ENCODE measurements at regions not wholly inside any gene's neighbourhood (a gene's known extent, or its start where the extent isn't known, plus 50 kb on each side); places are given as distances from the start of the nearest gene placed in this dataset.

DNA sequence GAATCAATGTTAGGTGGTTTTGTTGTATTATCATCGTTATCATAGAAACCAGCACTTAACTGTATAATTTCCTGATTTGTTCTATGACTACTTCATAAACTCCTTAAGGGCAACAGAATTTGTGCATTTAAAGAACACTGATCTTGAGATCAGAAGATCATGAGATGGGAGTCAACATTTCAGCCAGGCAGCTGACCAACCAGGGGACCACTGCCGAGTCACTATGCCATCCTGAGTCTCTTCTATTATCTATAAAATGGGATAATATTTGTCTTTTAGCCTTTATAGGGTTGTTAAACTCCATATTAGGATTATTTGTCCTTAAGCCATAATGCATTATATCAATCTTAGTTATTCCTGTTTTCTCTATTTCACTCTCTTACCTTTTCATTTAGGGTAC is 261.7 kb downstream of the GPAM start:
- Mint-ChIP-seq H3K36me3 (no peaks in the 10 kb centered on the region), H3K9me3 (no peaks in the 10 kb centered on the region), H3K27ac (no peak overlapping the region)
- ATAC-seq: no peak
- no peak for DNase-seq (ENCODE audit: low spot score in 2 of 2)

DNA sequence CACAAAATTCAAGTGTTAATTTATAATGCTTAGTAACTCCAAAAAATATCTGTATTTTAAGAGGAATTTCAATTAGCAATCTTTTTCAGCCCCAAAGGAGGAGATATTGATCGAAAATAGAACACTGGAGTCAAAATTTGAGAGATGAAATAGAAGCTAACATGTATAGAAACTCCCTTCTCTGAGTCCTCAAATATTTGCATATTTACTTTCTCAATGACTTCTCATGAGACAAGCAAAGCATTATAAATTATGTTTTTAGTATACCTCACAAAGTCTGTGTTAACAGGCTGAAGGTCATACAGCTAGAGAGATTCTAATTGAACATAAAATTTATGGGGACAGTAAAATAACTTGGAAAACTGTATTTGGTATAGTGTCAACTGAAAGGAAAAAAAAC is 260.5 kb downstream of the GPAM start:
- Mint-ChIP-seq H3K9me3 (no peaks in the 10 kb centered on the region), H3K36me3 (no peaks in the 10 kb centered on the region), H3K27ac (no peak overlapping the region)
- DNase-seq (ENCODE audit: low spot score in 2 of 2): no peak
- ATAC-seq: no peak

DNA sequence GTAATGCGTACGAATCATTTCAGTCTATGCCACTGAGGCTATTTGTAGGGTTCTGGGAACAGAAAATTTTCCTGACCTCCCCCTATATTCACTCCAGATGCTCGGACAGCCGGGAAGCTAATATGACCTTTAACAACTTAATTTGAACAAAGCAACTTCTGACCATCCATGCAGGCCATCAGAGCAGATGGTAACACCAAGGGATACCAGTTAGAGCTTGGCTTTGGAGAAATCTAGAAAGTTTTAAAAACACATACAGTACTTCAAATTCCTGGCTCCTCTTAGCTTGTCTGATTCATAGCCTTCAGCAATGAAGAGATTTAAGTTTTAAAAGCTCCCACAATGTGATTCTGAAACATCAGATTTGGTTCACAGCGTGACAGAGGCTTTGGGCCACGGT is 257.3 kb downstream of the GPAM start:
- H3K27ac Mint-ChIP-seq: no peak overlapping the region
- no peak for DNase-seq (ENCODE audit: low spot score in 2 of 2)
- no peaks in the 10 kb centered on the region for H3K36me3 Mint-ChIP-seq
- no peak for ATAC-seq
- H3K9me3 Mint-ChIP-seq: peaks cover 0 to 1% of the 10 kb centered on the region in 2 donors

DNA sequence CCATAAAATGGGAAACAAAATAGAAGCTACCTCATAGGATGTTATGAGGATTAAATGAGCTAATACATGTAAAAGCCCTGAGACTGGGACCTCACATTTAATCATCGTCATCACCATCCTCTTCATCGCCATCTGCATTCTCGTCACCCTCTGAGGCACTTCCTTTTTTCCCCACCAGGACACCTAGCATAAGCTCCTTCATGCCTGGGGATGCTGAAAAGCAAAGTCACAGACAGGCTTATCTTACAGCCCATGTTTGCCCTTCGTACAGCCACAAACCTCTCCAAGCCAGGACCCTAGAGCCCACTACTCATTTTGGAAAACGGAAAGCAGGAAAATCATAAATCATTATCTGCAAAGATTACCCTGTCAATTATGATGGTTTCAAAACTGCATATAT is 249.6 kb downstream of the GPAM start:
- DNase-seq (ENCODE audit: low spot score in 2 of 2): no peak
- H3K27ac Mint-ChIP-seq: no peak overlapping the region
- H3K9me3 Mint-ChIP-seq: peaks cover 0 to 4% of the 10 kb centered on the region in 2 donors
- no peaks in the 10 kb centered on the region for H3K36me3 Mint-ChIP-seq
- ATAC-seq: no peak

DNA sequence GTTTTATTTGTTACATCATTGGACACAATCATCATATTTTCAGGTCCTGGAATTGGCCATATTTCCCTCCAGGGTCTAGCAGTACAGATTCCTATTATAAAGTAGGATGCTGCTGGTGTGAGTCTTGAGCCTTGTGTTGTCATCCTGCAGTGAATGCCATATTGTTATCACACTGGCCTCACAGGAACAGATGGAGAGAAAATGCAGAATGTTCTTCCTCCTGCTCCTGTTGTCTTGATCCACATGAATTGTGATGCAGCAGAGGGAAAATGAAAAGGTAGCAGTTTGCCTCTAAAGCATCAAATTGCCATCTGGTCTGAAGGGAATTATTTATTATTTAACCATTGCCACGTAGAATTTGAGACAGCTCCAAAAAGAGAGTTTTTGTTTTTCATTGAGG is 248.6 kb downstream of the GPAM start:
- Mint-ChIP-seq H3K27ac (no peak overlapping the region), H3K9me3 (peaks cover 0 to 4% of the 10 kb centered on the region in 2 donors), H3K36me3 (no peaks in the 10 kb centered on the region)
- ATAC-seq: no peak
- no peak for DNase-seq (ENCODE audit: low spot score in 2 of 2)

DNA sequence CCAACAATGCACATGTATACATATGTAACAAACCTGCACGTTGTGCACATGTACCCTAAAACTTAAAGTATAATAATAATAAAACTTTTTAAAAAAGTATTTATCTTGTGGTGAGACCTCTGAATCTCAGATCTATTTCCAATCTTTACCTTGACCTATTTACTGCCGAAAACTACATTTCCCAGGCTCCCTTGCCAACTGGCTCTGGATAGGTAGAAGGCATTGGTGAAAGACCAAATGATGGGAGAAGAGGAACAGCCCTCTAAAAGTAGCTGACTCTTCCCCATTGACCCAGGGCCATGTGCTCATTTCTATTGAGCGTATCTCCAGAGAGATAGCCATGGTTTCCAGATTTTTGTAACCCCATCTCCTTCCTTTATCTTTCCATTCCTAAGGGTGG is 247.4 kb downstream of the GPAM start:
- Mint-ChIP-seq H3K36me3 (no peaks in the 10 kb centered on the region), H3K9me3 (peaks cover 0 to 4% of the 10 kb centered on the region in 2 donors), H3K27ac (no peak overlapping the region)
- DNase-seq (ENCODE audit: low spot score in 2 of 2): no peak
- no peak for ATAC-seq

DNA sequence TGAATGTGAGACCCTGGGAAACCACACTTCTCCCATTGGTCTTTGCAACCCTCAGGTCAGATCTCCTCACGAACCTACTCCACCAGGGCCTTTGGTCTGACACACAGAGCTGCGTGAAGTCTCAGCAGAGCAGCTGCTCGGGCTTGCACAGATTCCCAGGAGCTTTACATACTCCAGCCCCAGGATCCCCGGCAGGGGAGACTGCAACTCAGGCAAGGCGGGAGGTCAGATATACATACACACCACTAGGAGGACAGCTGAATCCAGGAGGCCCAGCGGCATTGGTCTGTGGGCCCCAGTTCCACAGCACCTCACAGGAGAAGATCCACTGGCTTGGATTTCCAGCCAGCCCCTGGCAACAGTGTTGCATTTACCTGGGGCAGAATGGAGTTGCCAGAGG is 239.2 kb downstream of the GPAM start:
- Mint-ChIP-seq H3K9me3 (peaks cover 9 to 13% of the 10 kb centered on the region in 2 donors), H3K27ac (no peak overlapping the region), H3K36me3 (no peaks in the 10 kb centered on the region)
- ATAC-seq (no peak), DNase-seq (ENCODE audit: low spot score in 2 of 2) (no peak)

DNA sequence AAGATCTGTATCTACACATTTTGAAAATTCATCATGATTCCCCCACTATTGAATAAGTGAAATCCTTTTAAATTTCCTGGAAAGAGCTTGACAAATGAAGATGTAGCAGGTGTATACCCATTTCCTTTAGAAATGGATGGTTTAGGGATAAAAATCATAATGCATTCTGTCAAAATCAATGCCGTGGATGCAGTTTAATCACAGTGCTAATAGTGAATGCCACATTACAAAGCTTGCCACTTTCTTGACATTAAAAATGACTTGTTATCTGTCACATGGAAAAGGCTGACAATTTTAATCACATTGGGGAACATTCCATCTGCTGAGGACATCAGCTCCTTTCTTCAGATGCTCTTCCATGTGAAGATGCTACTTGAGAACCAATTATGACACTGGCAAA is 229.6 kb downstream of the GPAM start:
- H3K9me3 Mint-ChIP-seq: peaks cover 12 to 15% of the 10 kb centered on the region in 2 donors
- H3K27ac Mint-ChIP-seq: no peak overlapping the region
- ATAC-seq: no peak
- peaks cover 0 to 12% of the 10 kb centered on the region in 2 donors for H3K36me3 Mint-ChIP-seq
- no peak for DNase-seq (ENCODE audit: low spot score in 2 of 2)

DNA sequence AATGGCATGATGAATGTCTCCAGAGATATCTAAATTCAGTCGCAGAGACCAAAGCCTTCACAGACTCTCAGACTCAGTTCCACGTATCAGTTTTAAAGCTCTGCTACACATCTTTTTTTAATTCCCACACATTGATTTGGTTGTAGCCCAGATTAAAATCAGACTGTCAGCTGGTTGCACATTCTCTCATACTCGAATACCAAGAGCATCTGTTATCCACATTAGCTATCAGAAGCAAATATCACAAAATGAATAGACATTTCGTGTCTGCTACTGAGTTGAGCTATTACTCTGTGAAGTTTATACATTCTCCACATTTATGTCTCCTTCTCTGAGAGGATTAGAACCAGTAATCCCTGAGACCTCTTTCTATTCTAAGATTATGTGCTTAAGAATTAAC is 229.2 kb downstream of the GPAM start:
- Mint-ChIP-seq H3K36me3 (peaks cover 0 to 12% of the 10 kb centered on the region in 2 donors), H3K27ac (no peak overlapping the region), H3K9me3 (peaks cover 12 to 15% of the 10 kb centered on the region in 2 donors)
- DNase-seq (ENCODE audit: low spot score in 2 of 2) (no peak), ATAC-seq (no peak)

DNA sequence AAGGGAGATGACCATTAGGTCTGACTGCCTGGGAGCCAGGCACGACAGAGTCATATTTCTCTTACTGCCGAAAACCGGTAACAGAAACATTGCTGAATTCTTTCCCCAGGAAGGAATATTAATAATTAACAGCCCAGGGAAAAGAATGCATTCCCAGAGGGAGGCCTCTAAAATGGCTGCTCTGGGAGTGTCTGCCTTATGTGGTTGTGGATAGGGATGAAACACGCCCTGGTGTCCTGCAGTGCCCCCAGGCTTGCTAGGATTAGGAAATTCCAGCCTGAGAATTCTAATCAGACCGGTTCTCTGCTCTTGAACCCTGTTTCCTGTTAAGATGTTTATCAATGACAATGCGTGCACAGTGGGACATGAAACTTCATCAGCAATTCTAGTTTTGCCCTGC is 226.7 kb downstream of the GPAM start:
- ATAC-seq: no peak
- DNase-seq (ENCODE audit: low spot score in 2 of 2): no peak
- peaks cover 12 to 15% of the 10 kb centered on the region in 2 donors for H3K9me3 Mint-ChIP-seq
- no peak overlapping the region for H3K27ac Mint-ChIP-seq
- H3K36me3 Mint-ChIP-seq: peaks cover 0 to 12% of the 10 kb centered on the region in 2 donors

DNA sequence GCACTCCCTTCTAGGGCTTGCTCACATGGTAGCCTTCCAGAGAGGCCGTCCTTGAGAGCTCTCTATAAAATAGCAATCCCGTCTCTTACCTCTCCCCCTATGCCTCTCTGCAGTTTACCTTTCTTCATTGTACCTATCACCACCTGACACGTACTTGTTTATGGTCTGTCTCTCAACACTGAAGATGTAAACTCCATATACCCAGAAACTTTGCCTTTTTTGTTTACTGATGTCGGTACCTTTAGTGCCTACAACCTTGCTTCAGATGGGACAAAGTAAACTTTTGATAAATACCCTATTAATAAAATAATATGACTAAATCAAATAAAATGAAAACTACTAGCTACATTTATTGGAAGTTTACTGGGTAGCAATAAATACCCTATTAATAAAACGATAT is 220.6 kb downstream of the GPAM start:
- DNase-seq (ENCODE audit: low spot score in 2 of 2) (no peak), ATAC-seq (no peak)
- Mint-ChIP-seq H3K9me3 (peaks cover 0 to 5% of the 10 kb centered on the region in 2 donors), H3K27ac (no peak overlapping the region), H3K36me3 (no peaks in the 10 kb centered on the region)

DNA sequence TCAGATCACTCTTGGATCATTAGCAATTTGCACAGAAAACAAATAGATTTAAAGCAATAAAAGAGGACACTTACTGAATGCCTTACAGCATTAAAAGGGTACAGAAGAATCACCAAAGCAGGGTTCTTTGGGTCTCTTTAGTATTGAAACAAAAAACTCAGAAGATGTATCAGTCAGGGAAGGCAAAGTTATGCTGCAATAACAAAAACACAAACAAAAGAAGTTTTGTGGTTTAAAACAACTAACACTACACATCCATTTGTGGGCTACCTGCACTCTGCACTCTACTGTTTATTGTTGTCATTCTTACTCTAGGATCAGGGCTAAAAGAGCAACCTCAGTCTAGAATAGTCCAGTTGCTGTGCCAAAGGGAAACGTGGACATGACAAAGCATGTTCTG is 216.4 kb downstream of the GPAM start:
- H3K27ac Mint-ChIP-seq: no peak overlapping the region
- peaks cover 0 to 5% of the 10 kb centered on the region in 2 donors for H3K9me3 Mint-ChIP-seq
- no peaks in the 10 kb centered on the region for H3K36me3 Mint-ChIP-seq
- no peak for DNase-seq (ENCODE audit: low spot score in 2 of 2)
- no peak for ATAC-seq

DNA sequence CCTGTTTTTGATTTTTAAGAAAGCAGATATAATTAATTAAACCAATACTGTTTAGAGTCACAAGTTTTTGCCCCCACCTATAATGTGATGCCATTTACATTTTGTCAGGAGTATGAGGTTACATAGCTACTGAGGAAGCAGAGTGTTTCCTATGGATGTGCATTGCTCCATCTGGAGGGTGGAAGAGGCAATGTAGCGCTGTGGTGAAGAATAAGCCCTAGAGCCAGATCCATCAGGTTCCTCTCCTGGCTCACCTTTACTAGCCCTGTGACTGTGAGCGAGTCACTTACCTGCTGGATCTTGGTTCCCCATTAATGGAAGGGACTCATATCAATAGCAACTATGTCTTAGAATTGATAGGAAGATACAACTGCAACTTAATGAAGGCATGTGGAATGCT is 216.0 kb downstream of the GPAM start:
- H3K27ac Mint-ChIP-seq: no peak overlapping the region
- no peaks in the 10 kb centered on the region for H3K36me3 Mint-ChIP-seq
- ATAC-seq (no peak), DNase-seq (ENCODE audit: low spot score in 2 of 2) (no peak)
- peaks cover 0 to 5% of the 10 kb centered on the region in 2 donors for H3K9me3 Mint-ChIP-seq

DNA sequence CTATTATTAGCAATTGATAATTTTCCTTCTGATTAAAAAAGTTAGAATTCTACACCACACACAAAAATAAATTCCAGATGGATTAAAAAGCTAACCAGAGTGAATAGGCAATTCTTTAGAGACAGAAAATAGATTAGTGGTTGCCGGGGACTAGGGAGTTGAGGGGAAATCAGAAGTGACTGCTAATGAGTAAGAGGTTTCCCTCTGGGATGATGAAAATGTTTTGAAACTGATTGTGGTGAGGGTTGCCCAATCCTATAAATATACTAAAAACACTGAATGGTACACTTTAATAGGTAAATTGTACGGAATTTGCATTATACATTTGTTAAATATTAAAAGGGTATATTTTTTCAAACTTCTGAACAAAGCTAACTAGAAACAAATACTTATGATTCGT is 214.9 kb downstream of the GPAM start:
- Mint-ChIP-seq H3K27ac (no peak overlapping the region), H3K9me3 (peaks cover 0 to 5% of the 10 kb centered on the region in 2 donors), H3K36me3 (no peaks in the 10 kb centered on the region)
- no peak for ATAC-seq
- no peak for DNase-seq (ENCODE audit: low spot score in 2 of 2)

DNA sequence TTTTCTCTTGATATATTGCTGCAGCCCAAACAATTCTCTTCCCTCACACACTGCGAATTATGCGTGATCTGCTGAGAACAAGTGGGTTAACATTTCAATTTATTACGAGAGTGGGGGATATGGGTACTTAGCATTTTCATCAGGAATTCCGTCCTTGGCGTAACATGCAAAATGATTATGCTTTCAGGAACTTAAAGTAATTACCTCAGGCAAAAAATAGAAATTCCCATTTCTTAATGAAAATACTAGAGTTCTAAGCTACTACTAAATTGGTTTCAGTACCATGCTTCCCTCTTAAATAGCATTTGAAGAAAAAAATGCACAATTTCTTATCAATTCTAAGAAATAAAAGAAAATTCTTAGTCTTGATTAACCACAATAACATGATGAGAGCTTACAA is 213.5 kb downstream of the GPAM start:
- DNase-seq (ENCODE audit: low spot score in 2 of 2): no peak
- Mint-ChIP-seq H3K27ac (no peak overlapping the region), H3K36me3 (no peaks in the 10 kb centered on the region), H3K9me3 (peaks cover 0 to 3% of the 10 kb centered on the region in 2 donors)
- no peak for ATAC-seq

DNA sequence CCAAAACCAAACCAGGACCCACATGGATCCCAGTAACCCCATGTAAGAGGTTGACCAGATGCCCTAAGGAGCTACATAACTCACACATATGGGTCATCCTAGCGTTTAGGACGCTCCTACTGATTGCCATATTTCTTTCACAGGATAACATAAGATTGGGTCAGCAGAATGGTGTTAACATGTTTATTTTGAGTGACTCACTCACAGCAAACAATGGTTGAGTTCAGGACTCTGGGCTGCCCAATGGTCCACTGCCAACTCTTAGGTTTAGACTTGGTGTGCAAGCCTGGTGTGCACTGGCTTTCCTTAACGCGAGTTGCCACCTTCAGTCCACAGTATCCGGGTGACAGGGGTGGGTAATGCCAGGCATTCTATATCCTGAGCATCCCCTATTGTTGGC is 211.5 kb downstream of the GPAM start:
- Mint-ChIP-seq H3K36me3 (no peaks in the 10 kb centered on the region), H3K27ac (no peak overlapping the region), H3K9me3 (no peaks in the 10 kb centered on the region)
- ATAC-seq (no peak), DNase-seq (ENCODE audit: low spot score in 2 of 2) (no peak)

DNA sequence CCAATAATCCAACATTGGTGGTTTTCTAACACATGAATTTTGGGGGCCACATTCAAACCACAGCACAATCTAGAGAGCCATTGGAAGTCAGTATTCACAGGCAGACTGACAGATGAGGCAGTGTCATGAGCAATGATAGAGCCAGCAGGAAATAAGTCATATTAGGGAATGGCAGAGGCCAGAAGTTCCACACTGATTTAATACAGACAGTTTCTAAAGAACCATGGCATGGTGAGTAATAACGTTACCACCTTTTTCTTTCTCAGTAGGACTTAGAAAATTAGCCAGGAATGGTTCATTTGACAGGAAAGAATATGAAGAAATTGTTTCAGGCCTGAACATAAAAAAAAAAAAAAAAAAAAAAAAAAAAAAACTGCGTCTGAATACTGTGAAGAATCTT is 210.3 kb downstream of the GPAM start:
- Mint-ChIP-seq H3K27ac (no peak overlapping the region), H3K9me3 (no peaks in the 10 kb centered on the region), H3K36me3 (no peaks in the 10 kb centered on the region)
- no peak for ATAC-seq
- DNase-seq (ENCODE audit: low spot score in 2 of 2): no peak

DNA sequence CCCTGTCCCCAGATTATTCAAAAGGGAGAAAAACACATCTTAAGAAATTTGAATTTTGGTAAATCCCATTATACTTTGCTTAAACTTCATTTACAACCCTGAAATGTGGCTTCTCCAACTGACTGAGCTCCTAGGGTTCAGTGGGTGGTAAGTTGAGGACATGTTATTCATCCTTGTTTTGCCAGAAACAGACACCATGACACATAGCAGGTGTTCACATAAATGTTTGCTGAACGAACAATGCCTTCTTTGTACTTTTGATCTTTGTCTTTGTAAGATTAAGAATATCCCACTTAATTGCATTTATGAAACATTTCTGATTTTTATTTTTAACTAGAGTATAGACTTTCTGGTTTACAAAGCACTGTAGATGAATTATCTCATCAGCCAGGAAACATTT is 209.7 kb downstream of the GPAM start:
- Mint-ChIP-seq H3K9me3 (no peaks in the 10 kb centered on the region), H3K36me3 (no peaks in the 10 kb centered on the region), H3K27ac (no peak overlapping the region)
- no peak for ATAC-seq
- DNase-seq (ENCODE audit: low spot score in 2 of 2): no peak

DNA sequence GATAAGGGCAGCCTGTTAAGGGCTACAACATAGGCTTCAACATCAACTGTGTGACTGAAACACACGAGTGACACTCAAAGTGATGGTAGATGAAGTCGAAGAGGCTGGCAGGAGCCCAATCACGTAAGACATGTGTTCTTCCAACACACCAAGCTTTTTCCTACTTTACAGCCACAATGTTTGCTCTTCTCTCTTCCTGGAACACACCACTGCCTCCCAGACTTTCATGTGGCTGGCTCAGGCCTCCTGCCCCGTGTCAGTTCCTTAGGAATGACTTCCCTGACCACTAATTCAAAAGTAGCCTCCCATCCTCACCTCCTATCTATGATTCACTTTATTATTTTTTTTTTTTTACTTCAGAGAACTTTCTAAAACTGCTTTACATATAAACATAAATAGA is 209.2 kb downstream of the GPAM start:
- Mint-ChIP-seq H3K9me3 (no peaks in the 10 kb centered on the region), H3K27ac (no peak overlapping the region), H3K36me3 (no peaks in the 10 kb centered on the region)
- ATAC-seq (no peak), DNase-seq (ENCODE audit: low spot score in 2 of 2) (no peak)
